ENCODE measurements at regions not wholly inside any gene's neighbourhood (a gene's known extent, or its start where the extent isn't known, plus 50 kb on each side); places are given as distances from the start of the nearest gene placed in this dataset.

DNA sequence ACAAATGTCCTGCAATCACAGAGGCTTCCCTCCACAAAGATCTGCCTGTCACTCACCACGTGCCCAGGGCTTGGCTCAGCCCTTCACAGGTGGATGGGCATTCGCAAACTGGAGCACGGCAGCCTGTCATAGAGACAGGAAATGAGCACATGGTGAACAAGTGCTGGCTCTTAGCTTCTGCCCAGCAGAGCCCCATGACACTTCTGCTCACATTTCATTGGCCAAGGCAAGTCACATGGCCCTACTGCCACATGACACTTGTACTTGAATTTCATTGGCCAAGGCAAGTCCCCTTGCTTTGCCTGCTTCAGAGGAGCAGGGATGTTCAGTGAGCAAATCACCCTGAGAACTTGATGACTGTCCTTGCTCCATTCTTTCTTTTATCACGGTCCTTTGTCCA, 110.8 kb upstream of the PPP2R2D start:
- Histone ChIP-seq H3F3A (ENCODE audit: insufficient read depth, low read length, poor library complexity, severe bottlenecking) (no peaks in the 10 kb centered on the region), H3K79me2 (replicated peaks; ENCODE audit: insufficient read depth, low read length) (no peaks in the 10 kb centered on the region), H3K36me3 (ENCODE audit: insufficient read depth, low read length) (no peaks in the 10 kb centered on the region), H2AFZ (ENCODE audit: low read depth, low read length) (no peak overlapping the region), H3K9me3 (ENCODE audit: low read length) (no peaks in the 10 kb centered on the region), H3K4me2 (ENCODE audit: low read length) (no peak overlapping the region), H3K9me2 (ENCODE audit: insufficient read depth, low read length) (no peaks in the 10 kb centered on the region), H4K20me1 (ENCODE audit: insufficient read depth) (no peaks in the 10 kb centered on the region), H3K9ac (ENCODE audit: low read length) (no peak overlapping the region), H3K27me3 (ENCODE audit: insufficient read depth, low read depth, low read length) (no peaks in the 10 kb centered on the region), H3K27ac (ENCODE audit: low read length) (no peak overlapping the region), H3K4me3 (ENCODE audit: low read length) (no peak overlapping the region)
- TF ChIP-seq MXI1 (conservative IDR thresholded peaks at IDR 0.05; ENCODE audit: poor library complexity, severe bottlenecking) (no peak), REST (IDR thresholded peaks at IDR 0.05; ENCODE audit: borderline replicate concordance) (no peak), RAD21 (conservative IDR thresholded peaks at IDR 0.05) (no peak), EP300 (conservative IDR thresholded peaks at IDR 0.05; ENCODE audit: poor library complexity, severe bottlenecking) (no peak), POLR2AphosphoS5 (IDR thresholded peaks at IDR 0.05) (no peak), EZH2 (IDR thresholded peaks at IDR 0.05; ENCODE audit: borderline replicate concordance, insufficient read depth, low read length, poor library complexity, severe bottlenecking) (no peak), SMC3 (conservative IDR thresholded peaks at IDR 0.05; ENCODE audit: poor library complexity) (no peak), TAF1 (IDR thresholded peaks at IDR 0.05; ENCODE audit: low read depth) (no peak)
- TF ChIP-seq, protein P1, sequence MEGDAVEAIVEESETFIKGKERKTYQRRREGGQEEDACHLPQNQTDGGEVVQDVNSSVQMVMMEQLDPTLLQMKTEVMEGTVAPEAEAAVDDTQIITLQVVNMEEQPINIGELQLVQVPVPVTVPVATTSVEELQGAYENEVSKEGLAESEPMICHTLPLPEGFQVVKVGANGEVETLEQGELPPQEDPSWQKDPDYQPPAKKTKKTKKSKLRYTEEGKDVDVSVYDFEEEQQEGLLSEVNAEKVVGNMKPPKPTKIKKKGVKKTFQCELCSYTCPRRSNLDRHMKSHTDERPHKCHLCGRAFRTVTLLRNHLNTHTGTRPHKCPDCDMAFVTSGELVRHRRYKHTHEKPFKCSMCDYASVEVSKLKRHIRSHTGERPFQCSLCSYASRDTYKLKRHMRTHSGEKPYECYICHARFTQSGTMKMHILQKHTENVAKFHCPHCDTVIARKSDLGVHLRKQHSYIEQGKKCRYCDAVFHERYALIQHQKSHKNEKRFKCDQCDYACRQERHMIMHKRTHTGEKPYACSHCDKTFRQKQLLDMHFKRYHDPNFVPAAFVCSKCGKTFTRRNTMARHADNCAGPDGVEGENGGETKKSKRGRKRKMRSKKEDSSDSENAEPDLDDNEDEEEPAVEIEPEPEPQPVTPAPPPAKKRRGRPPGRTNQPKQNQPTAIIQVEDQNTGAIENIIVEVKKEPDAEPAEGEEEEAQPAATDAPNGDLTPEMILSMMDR (IDR thresholded peaks at IDR 0.05; ENCODE audit: poor library complexity, severe bottlenecking) = no peak

- Histone ChIP-seq H2AFZ (ENCODE audit: low read depth, low read length) (no peak overlapping the region), H3K9me2 (ENCODE audit: insufficient read depth, low read length) (no peaks in the 10 kb centered on the region), H3K9me3 (ENCODE audit: low read length) (no peaks in the 10 kb centered on the region), H3K27ac (ENCODE audit: low read length) (no peak overlapping the region), H4K20me1 (ENCODE audit: insufficient read depth) (no peaks in the 10 kb centered on the region), H3K79me2 (replicated peaks; ENCODE audit: insufficient read depth, low read length) (no peaks in the 10 kb centered on the region), H3K4me2 (ENCODE audit: low read length) (no peak overlapping the region), H3K27me3 (ENCODE audit: insufficient read depth, low read depth, low read length) (no peaks in the 10 kb centered on the region), H3K9ac (ENCODE audit: low read length) (no peak overlapping the region), H3F3A (ENCODE audit: insufficient read depth, low read length, poor library complexity, severe bottlenecking) (no peaks in the 10 kb centered on the region), H3K36me3 (ENCODE audit: insufficient read depth, low read length) (no peaks in the 10 kb centered on the region), H3K4me3 (ENCODE audit: low read length) (no peak overlapping the region)
- TF ChIP-seq POLR2AphosphoS5 (IDR thresholded peaks at IDR 0.05) = no peak
- no peak for TF ChIP-seq EP300 (conservative IDR thresholded peaks at IDR 0.05; ENCODE audit: poor library complexity, severe bottlenecking)
- no peak for TF ChIP-seq MXI1 (conservative IDR thresholded peaks at IDR 0.05; ENCODE audit: poor library complexity, severe bottlenecking)
- no peak for TF ChIP-seq TAF1 (IDR thresholded peaks at IDR 0.05; ENCODE audit: low read depth)
- TF ChIP-seq EZH2 (IDR thresholded peaks at IDR 0.05; ENCODE audit: borderline replicate concordance, insufficient read depth, low read length, poor library complexity, severe bottlenecking) = no peak
- TF ChIP-seq REST (IDR thresholded peaks at IDR 0.05; ENCODE audit: borderline replicate concordance) = no peak
- TF ChIP-seq, protein P1 (IDR thresholded peaks at IDR 0.05; ENCODE audit: poor library complexity, severe bottlenecking) = no peak
- TF ChIP-seq SMC3 (conservative IDR thresholded peaks at IDR 0.05; ENCODE audit: poor library complexity) = no peak
- no peak for TF ChIP-seq RAD21 (conservative IDR thresholded peaks at IDR 0.05)
Measured at GRCh38 chr10:131792011-131792651, 108.7 kb upstream of the PPP2R2D start.
